ENCODE measurements at regions not wholly inside any gene's neighbourhood (a gene's known extent, or its start where the extent isn't known, plus 50 kb on each side); places are given as distances from the start of the nearest gene placed in this dataset.

GRCh38 chr5:28544501-28544900, 1506.1 kb upstream of the CDH9 start:
- Histone ChIP-seq H2BK20ac (ENCODE audit: low read length) (no peak overlapping the region), H2BK120ac (replicated peaks; ENCODE audit: low read depth, low read length) (no peak overlapping the region), H2AK5ac (ENCODE audit: low read depth, low read length) (no peak overlapping the region), H3K4me3 (ENCODE audit: extremely low read depth in 1 of 4, insufficient read depth in 2 of 4, low read depth in 3 of 4, low read length in 4 of 4) (no peak overlapping the region), H3K27me3 (replicated peaks in 1 of 4; ENCODE audit: control insufficient read depth in 3 of 4, extremely low read depth in 1 of 4, insufficient read depth in 3 of 4, low read length in 3 of 4) (no peaks in the 10 kb centered on the region), H3K23ac (ENCODE audit: insufficient read length) (no peak overlapping the region), H3K9ac (replicated peaks in 1 of 4; ENCODE audit: extremely low read depth in 1 of 4, low read depth in 3 of 4, low read length in 3 of 4) (no peak overlapping the region), H4K8ac (ENCODE audit: extremely low read depth, insufficient read depth, low read length) (no peak overlapping the region), H3K14ac (ENCODE audit: insufficient read length) (no peak overlapping the region), H3K4me2 (ENCODE audit: insufficient read depth in 1 of 2, low read depth in 2 of 2, low read length in 2 of 2) (no peak overlapping the region), H2BK15ac (ENCODE audit: low read length) (no peak overlapping the region), H3K79me2 (ENCODE audit: control insufficient read depth in 1 of 2, insufficient read depth in 2 of 2, low read length in 2 of 2) (no peaks in the 10 kb centered on the region), H3K4me1 (replicated peaks in 1 of 4; ENCODE audit: control insufficient read depth in 3 of 4, insufficient read depth in 4 of 4, low read length in 3 of 4) (no peaks in the 10 kb centered on the region), H3K27ac (ENCODE audit: low read depth, low read length) (no peak overlapping the region), H3K23me2 (ENCODE audit: low read depth, low read length) (no peaks in the 10 kb centered on the region), H2AFZ (ENCODE audit: low read length) (no peak overlapping the region), H3K4ac (replicated peaks; ENCODE audit: insufficient read length, low read depth, low read length) (no peak overlapping the region), H2BK12ac (ENCODE audit: low read depth, low read length) (no peak overlapping the region), H4K5ac (ENCODE audit: insufficient read length, low read depth, low read length) (no peak overlapping the region), H2BK5ac (ENCODE audit: low read depth, low read length) (no peak overlapping the region), H3K9me3 (ENCODE audit: insufficient read depth in 2 of 2, low read depth in 1 of 2, low read length in 1 of 2) (no peaks in the 10 kb centered on the region), H3K79me1 (ENCODE audit: low read depth, low read length) (no peaks in the 10 kb centered on the region), H4K91ac (replicated peaks; ENCODE audit: insufficient read length, low read length) (no peak overlapping the region), H3K18ac (ENCODE audit: extremely low read depth, low read length) (no peak overlapping the region), H3K56ac (replicated peaks; ENCODE audit: insufficient read length, low read depth, low read length) (no peak overlapping the region), H4K20me1 (replicated peaks in 1 of 2; ENCODE audit: control insufficient read depth in 1 of 2, insufficient read depth in 2 of 2, low read length in 2 of 2) (no peaks in the 10 kb centered on the region), H3K36me3 (ENCODE audit: control insufficient read depth in 2 of 4, insufficient read depth in 4 of 4, low read length in 3 of 4) (no peaks in the 10 kb centered on the region)
- CTCF ChIA-PET (ENCODE audit: partially characterized antibody): interaction anchor here (0.6 kb wide), 1 partner anchor 1698 kb away, joined by 3 read pairs; no protein-coding TSS in a partner anchor
- POLR2A ChIA-PET (ENCODE audit: partially characterized antibody): no interaction called here
- no peak for FAIRE-seq
- DNase-seq (ENCODE audit: low read depth in 1 of 2, low spot score in 2 of 2): no peak
- TF ChIP-seq TCF12 (IDR thresholded peaks at IDR 0.05; ENCODE audit: low read depth, low read length): no peak
- TF ChIP-seq RNF2 (IDR thresholded peaks at IDR 0.05; ENCODE audit: borderline replicate concordance, low read depth, low read length, missing control alignments, poor library complexity, severe bottlenecking): no peak
- TF ChIP-seq SIRT6 (IDR thresholded peaks at IDR 0.05; ENCODE audit: low read length): no peak
- no peak for TF ChIP-seq SRF (IDR thresholded peaks at IDR 0.05; ENCODE audit: low read depth, low read length)
- no peak for TF ChIP-seq EGR1 (IDR thresholded peaks at IDR 0.05; ENCODE audit: borderline replicate concordance, low read depth, low read length)
- TF ChIP-seq BCL11A (IDR thresholded peaks at IDR 0.05; ENCODE audit: low read depth in 2 of 2, low read length in 2 of 2): no peak
- TF ChIP-seq YY1 (IDR thresholded peaks at IDR 0.05; ENCODE audit: low read depth, low read length): no peak

Data from H1 (cell line).